A673 (cell line): ENCODE measurements at regions not wholly inside any gene's neighbourhood (a gene's known extent, or its start where the extent isn't known, plus 50 kb on each side); places are given as distances from the start of the nearest gene placed in this dataset.
"Not testable (repeated sequence)": the region's sequence is repeated elsewhere in the genome, so short reads cannot be mapped to it uniquely, and the experiment has no call there.

Experiments used
- EZH2 ChIP-seq: fragments of 200-600 bp; sonication (generic); IDR thresholded peaks from 2 replicates; pipeline ENCODE4 v1.6.1; 2017; ENCODE audit warnings: borderline replicate concordance, low read depth, mild to moderate bottlenecking, mixed read lengths, antibody characterized with exemption, low read length; ENCODE audit not compliant: poor library complexity, severe bottlenecking
- TF ChIP-seq, protein P1 (sequence below): fragments of 300-800, 200-600 bp; sonication (generic); conservative IDR thresholded peaks from 2 replicates; pipeline ENCODE4 v1.5.1; 2017; ENCODE audit warnings: low read depth, mild to moderate bottlenecking, antibody characterized with exemption, low read length, moderate library complexity, mixed read lengths

DNA sequence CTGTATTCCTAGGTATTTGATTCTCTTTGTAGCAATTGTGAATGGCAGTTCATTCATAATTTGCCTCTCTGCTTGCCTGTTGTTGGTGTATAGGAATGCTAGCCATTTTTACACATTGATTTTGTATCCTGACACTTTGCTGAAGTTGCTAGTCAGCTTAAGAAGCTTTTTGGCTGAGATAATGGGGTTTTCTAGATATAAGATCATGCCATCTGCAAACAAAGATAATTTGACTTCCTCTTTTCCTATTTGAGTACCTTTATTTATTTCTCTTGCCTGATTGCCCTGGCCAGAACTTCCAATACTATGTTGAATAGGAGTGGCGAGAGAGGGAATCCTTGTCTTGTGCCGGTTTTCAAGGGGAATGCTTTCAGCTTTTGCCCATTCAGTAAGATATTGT lies 72.6 kb downstream of the CALM1 start:
- TF ChIP-seq, protein P1, sequence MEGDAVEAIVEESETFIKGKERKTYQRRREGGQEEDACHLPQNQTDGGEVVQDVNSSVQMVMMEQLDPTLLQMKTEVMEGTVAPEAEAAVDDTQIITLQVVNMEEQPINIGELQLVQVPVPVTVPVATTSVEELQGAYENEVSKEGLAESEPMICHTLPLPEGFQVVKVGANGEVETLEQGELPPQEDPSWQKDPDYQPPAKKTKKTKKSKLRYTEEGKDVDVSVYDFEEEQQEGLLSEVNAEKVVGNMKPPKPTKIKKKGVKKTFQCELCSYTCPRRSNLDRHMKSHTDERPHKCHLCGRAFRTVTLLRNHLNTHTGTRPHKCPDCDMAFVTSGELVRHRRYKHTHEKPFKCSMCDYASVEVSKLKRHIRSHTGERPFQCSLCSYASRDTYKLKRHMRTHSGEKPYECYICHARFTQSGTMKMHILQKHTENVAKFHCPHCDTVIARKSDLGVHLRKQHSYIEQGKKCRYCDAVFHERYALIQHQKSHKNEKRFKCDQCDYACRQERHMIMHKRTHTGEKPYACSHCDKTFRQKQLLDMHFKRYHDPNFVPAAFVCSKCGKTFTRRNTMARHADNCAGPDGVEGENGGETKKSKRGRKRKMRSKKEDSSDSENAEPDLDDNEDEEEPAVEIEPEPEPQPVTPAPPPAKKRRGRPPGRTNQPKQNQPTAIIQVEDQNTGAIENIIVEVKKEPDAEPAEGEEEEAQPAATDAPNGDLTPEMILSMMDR: not testable (repeated sequence)
- TF ChIP-seq EZH2: not testable (repeated sequence)
